CD4-positive, alpha-beta memory T cell (primary cell): ENCODE measurements at regions not wholly inside any gene's neighbourhood (a gene's known extent, or its start where the extent isn't known, plus 50 kb on each side); places are given as distances from the start of the nearest gene placed in this dataset.

ENCODE experiments used
- CTCF ChIA-PET: fragments of 350-600 bp; sonication (Branson Sonifier 250); formaldehyde crosslinking; loops from one replicate; lab custom pipeline; 2021; ENCODE audit warnings: inconsistent platforms; ENCODE audit not compliant: partially characterized antibody; lab: Charles Lee
- POLR2A ChIA-PET: fragments of 350-600 bp; sonication (Branson Sonifier 250); formaldehyde crosslinking; loops from one replicate; lab custom pipeline; 2021; ENCODE audit not compliant: partially characterized antibody; lab: Charles Lee
- DNase-seq, 5 donors: peaks; one replicate each; pipeline versions ENCODE4 v3.0.0 to v3.0.0-alpha.2; 2020 to 2022; ENCODE audit warnings: mixed read lengths in 1 of 5
- H3K27ac ChIP-seq: one replicate; pipeline ENCODE4 v1.7.0; 2013; ENCODE audit warnings: low read depth, low read length
- H3K27me3 ChIP-seq: 2 replicates; pipeline ENCODE4 v1.7.0; 2013; ENCODE audit warnings: mild to moderate bottlenecking, low read length, moderate library complexity; ENCODE audit not compliant: insufficient read depth
- H3K36me3 ChIP-seq: 2 replicates; pipeline ENCODE4 v1.7.0; 2013; ENCODE audit warnings: mild to moderate bottlenecking, low read length, moderate library complexity; ENCODE audit not compliant: insufficient read depth
- H3K4me1 ChIP-seq: 2 replicates; pipeline ENCODE4 v1.7.0; 2013; ENCODE audit warnings: mild to moderate bottlenecking, low read length, moderate library complexity; ENCODE audit not compliant: insufficient read depth
- H3K4me3 ChIP-seq, 2 donors: one replicate each; pipeline ENCODE4 v1.7.0; 2013; ENCODE audit warnings: low read length in 2 of 2, mild to moderate bottlenecking in 1 of 2
- H3K9me3 ChIP-seq, 2 donors: one replicate each; pipeline ENCODE4 v1.7.0; 2013; ENCODE audit warnings: low read length in 2 of 2, control low read depth in 1 of 2; ENCODE audit not compliant: control insufficient read depth in 1 of 2
- H3K27ac Mint-ChIP-seq, 7 donors: one replicate each; pipeline ENCODE4 v1.8.0; 2020 to 2021; ENCODE audit warnings: mixed read lengths in 7 of 7, mild to moderate bottlenecking in 6 of 7, inconsistent platforms in 3 of 7, moderate library complexity in 3 of 7
- H3K27me3 Mint-ChIP-seq, 2 donors: one replicate each; pipeline ENCODE4 v1.8.0; 2020 to 2021; ENCODE audit warnings: mixed read lengths in 2 of 2
- H3K36me3 Mint-ChIP-seq, 2 donors: one replicate each; pipeline ENCODE4 v1.8.0; 2020 to 2021; ENCODE audit warnings: mixed read lengths in 2 of 2, inconsistent platforms in 1 of 2, mild to moderate bottlenecking in 1 of 2
- H3K4me1 Mint-ChIP-seq, 4 donors: one replicate each; pipeline ENCODE4 v1.8.0; 2020 to 2021; ENCODE audit warnings: mixed read lengths in 4 of 4, mild to moderate bottlenecking in 1 of 4
- H3K4me3 Mint-ChIP-seq, 8 donors: one replicate each; pipeline ENCODE4 v1.8.0; 2020 to 2021; ENCODE audit warnings: mixed read lengths in 8 of 8, mild to moderate bottlenecking in 7 of 8, moderate library complexity in 6 of 8, inconsistent platforms in 3 of 8
- H3K9me3 Mint-ChIP-seq, 8 donors: one replicate each; pipeline ENCODE4 v1.8.0; 2020 to 2021; ENCODE audit warnings: mixed read lengths in 8 of 8, mild to moderate bottlenecking in 5 of 8, inconsistent platforms in 3 of 8, moderate library complexity in 1 of 8
- intact Hi-C: fragments of 100-400 bp; cut with micrococcal nuclease; formaldehyde crosslinking; loops from one replicate; pipeline ENCODE4 v1.15.1; 2023

- H3K4me3 Mint-ChIP-seq: no peak overlapping the region
- intact Hi-C loops: no loop called here
- Histone ChIP-seq H3K27ac (no peak overlapping the region), H3K4me3 (no peak overlapping the region), H3K36me3 (no peaks in the 10 kb centered on the region), H3K4me1 (no peaks in the 10 kb centered on the region), H3K27me3 (no peaks in the 10 kb centered on the region), H3K9me3 (no peaks in the 10 kb centered on the region)
- ChIA-PET POLR2A (no interaction called here), CTCF (no interaction called here)
- H3K4me1 Mint-ChIP-seq: peaks cover 0 to 1% (median 0%) of the 10 kb centered on the region in 4 donors
- peaks cover 13 to 15% of the 10 kb centered on the region in 2 donors for H3K27me3 Mint-ChIP-seq
- H3K27ac Mint-ChIP-seq: no peak overlapping the region
- no peaks in the 10 kb centered on the region for H3K9me3 Mint-ChIP-seq
- no peaks in the 10 kb centered on the region for H3K36me3 Mint-ChIP-seq
- DNase-seq: no peak
Measured at GRCh38 chr13:97570442-97570841, 136.5 kb downstream of the RAP2A start.

- POLR2A ChIA-PET: no interaction called here
Measured at GRCh38 chr13:97573011-97573410, 139.0 kb downstream of the RAP2A start.

GRCh38 chr13:97574926-97575325 lies 141.0 kb downstream of the RAP2A start:
- Mint-ChIP-seq H3K4me1 (peaks cover 0 to under 1% (median 0%) of the 10 kb centered on the region in 4 donors), H3K4me3 (no peak overlapping the region), H3K27me3 (peaks cover 3 to 4% of the 10 kb centered on the region in 2 donors), H3K9me3 (peaks cover 0 to 2% (median 0%) of the 10 kb centered on the region in 8 donors), H3K36me3 (no peaks in the 10 kb centered on the region), H3K27ac (no peak overlapping the region)
- POLR2A ChIA-PET: no interaction called here
- Histone ChIP-seq H3K9me3 (no peaks in the 10 kb centered on the region), H3K27ac (no peak overlapping the region), H3K27me3 (no peaks in the 10 kb centered on the region), H3K4me1 (no peaks in the 10 kb centered on the region), H3K4me3 (no peak overlapping the region), H3K36me3 (no peaks in the 10 kb centered on the region)
- intact Hi-C loops: no loop called here
- DNase-seq: peak in 1 of 5 donors; percentile 2
- CTCF ChIA-PET: interaction anchor here (0.9 kb wide), 1 partner anchor 465 kb away, joined by 5 read pairs; no protein-coding TSS in a partner anchor

More at GRCh38 chr13:97573011-97573410, 139.0 kb downstream of the RAP2A start:
- Mint-ChIP-seq H3K4me3 (no peak overlapping the region), H3K4me1 (peaks cover 0 to 1% (median 0%) of the 10 kb centered on the region in 4 donors), H3K27me3 (peaks cover 7 to 9% of the 10 kb centered on the region in 2 donors), H3K36me3 (no peaks in the 10 kb centered on the region), H3K9me3 (peaks cover 0 to 2% (median 0%) of the 10 kb centered on the region in 8 donors), H3K27ac (no peak overlapping the region)
- CTCF ChIA-PET: interaction anchor here (0.6 kb wide), 1 partner anchor 213 kb away, joined by 3 read pairs; no protein-coding TSS in a partner anchor
- no peak for DNase-seq
- H3K9me3 ChIP-seq: no peaks in the 10 kb centered on the region
- intact Hi-C loops: no loop called here
- H3K4me3 ChIP-seq: no peak overlapping the region
- H3K36me3 ChIP-seq: no peaks in the 10 kb centered on the region
- no peak overlapping the region for H3K27ac ChIP-seq
- H3K27me3 ChIP-seq: no peaks in the 10 kb centered on the region
- no peaks in the 10 kb centered on the region for H3K4me1 ChIP-seq

- Histone ChIP-seq H3K4me1 (no peaks in the 10 kb centered on the region), H3K27ac (no peak overlapping the region), H3K27me3 (no peaks in the 10 kb centered on the region), H3K9me3 (no peaks in the 10 kb centered on the region), H3K4me3 (no peak overlapping the region), H3K36me3 (no peaks in the 10 kb centered on the region)
- peaks cover 0 to 2% (median 0%) of the 10 kb centered on the region in 8 donors for H3K9me3 Mint-ChIP-seq
- H3K36me3 Mint-ChIP-seq: no peaks in the 10 kb centered on the region
- intact Hi-C loops: no loop called here
- CTCF ChIA-PET: no interaction called here
- H3K27me3 Mint-ChIP-seq: peaks cover 6 to 10% of the 10 kb centered on the region in 2 donors
- H3K4me1 Mint-ChIP-seq: no peaks in the 10 kb centered on the region
- DNase-seq: no peak
- no peak overlapping the region for H3K4me3 Mint-ChIP-seq
- POLR2A ChIA-PET: no interaction called here
- no peak overlapping the region for H3K27ac Mint-ChIP-seq
Measured at GRCh38 chr13:97577026-97577425, 143.1 kb downstream of the RAP2A start.

- H3K27me3 Mint-ChIP-seq: peaks cover 9 to 12% of the 10 kb centered on the region in 2 donors
- no peak for DNase-seq
- H3K36me3 ChIP-seq: no peaks in the 10 kb centered on the region
- no peaks in the 10 kb centered on the region for H3K9me3 ChIP-seq
- H3K9me3 Mint-ChIP-seq: peaks cover 0 to 4% (median 0%) of the 10 kb centered on the region in 8 donors
- H3K4me1 Mint-ChIP-seq: no peaks in the 10 kb centered on the region
- H3K27me3 ChIP-seq: no peaks in the 10 kb centered on the region
- H3K27ac Mint-ChIP-seq: no peak overlapping the region
- H3K4me3 ChIP-seq: no peak overlapping the region
- H3K4me1 ChIP-seq: no peaks in the 10 kb centered on the region
- H3K27ac ChIP-seq: no peak overlapping the region
- intact Hi-C loops: no loop called here
- no peak overlapping the region for H3K4me3 Mint-ChIP-seq
- ChIA-PET POLR2A (no interaction called here), CTCF (no interaction called here)
- H3K36me3 Mint-ChIP-seq: no peaks in the 10 kb centered on the region
Measured at GRCh38 chr13:97582170-97582569, 148.2 kb downstream of the RAP2A start.

GRCh38 chr13:97583907-97584497 lies 150.0 kb downstream of the RAP2A start:
- H3K9me3 ChIP-seq: no peaks in the 10 kb centered on the region
- H3K4me1 ChIP-seq: no peaks in the 10 kb centered on the region
- no peaks in the 10 kb centered on the region for H3K36me3 ChIP-seq
- ChIA-PET CTCF (no interaction called here), POLR2A (no interaction called here)
- no peak overlapping the region for H3K4me3 Mint-ChIP-seq
- no peak overlapping the region for H3K4me3 ChIP-seq
- peaks cover 11 to 12% of the 10 kb centered on the region in 2 donors for H3K27me3 Mint-ChIP-seq
- no peak overlapping the region for H3K27ac Mint-ChIP-seq
- no peaks in the 10 kb centered on the region for H3K27me3 ChIP-seq
- no peaks in the 10 kb centered on the region for H3K36me3 Mint-ChIP-seq
- peaks cover 0 to 2% (median 0%) of the 10 kb centered on the region in 8 donors for H3K9me3 Mint-ChIP-seq
- intact Hi-C loops: no loop called here
- no peak for DNase-seq
- H3K4me1 Mint-ChIP-seq: no peaks in the 10 kb centered on the region
- H3K27ac ChIP-seq: no peak overlapping the region

GRCh38 chr13:97586941-97587340 lies 153.0 kb downstream of the RAP2A start:
- intact Hi-C loops: no loop called here
- Histone ChIP-seq H3K4me3 (no peak overlapping the region), H3K4me1 (no peaks in the 10 kb centered on the region), H3K27me3 (no peaks in the 10 kb centered on the region), H3K9me3 (no peaks in the 10 kb centered on the region), H3K36me3 (no peaks in the 10 kb centered on the region), H3K27ac (no peak overlapping the region)
- H3K36me3 Mint-ChIP-seq: no peaks in the 10 kb centered on the region
- no peak overlapping the region for H3K4me3 Mint-ChIP-seq
- peaks cover 8 to 11% of the 10 kb centered on the region in 2 donors for H3K27me3 Mint-ChIP-seq
- DNase-seq: no peak
- CTCF ChIA-PET: no interaction called here
- POLR2A ChIA-PET: no interaction called here
- no peaks in the 10 kb centered on the region for H3K4me1 Mint-ChIP-seq
- no peak overlapping the region for H3K27ac Mint-ChIP-seq
- peaks cover 0 to 4% (median 0%) of the 10 kb centered on the region in 8 donors for H3K9me3 Mint-ChIP-seq
